A549 (cell line): ENCODE measurements at regions not wholly inside any gene's neighbourhood (a gene's known extent, or its start where the extent isn't known, plus 50 kb on each side); places are given as distances from the start of the nearest gene placed in this dataset.

Source experiments
- ATAC-seq, 2 experiments: fragments of 200-7000 bp in 1 of 2; fragments of >200 bp in 1 of 2; cut with Nextera tagmentation in 1 of 2; cut with Tn5 transposase in 1 of 2; 3 replicates each; pipeline versions ENCODE4 v1.8.0 to v1.9.1; 2018 to 2020; ENCODE audit warnings: mild to moderate bottlenecking in 1 of 2, moderate library complexity in 1 of 2
- CTCF ChIA-PET: fragments of 300-600 bp; sonication (Branson Sonifier 250); formaldehyde crosslinking; extraction: SDS; loops from one replicate; lab custom pipeline; 2021; ENCODE audit warnings: antibody characterized with exemption, inconsistent platforms; lab: Yijun Ruan, JAX
- POLR2A ChIA-PET: fragments of 350-600 bp; formaldehyde crosslinking; extraction: SDS; loops from one replicate; lab custom pipeline; 2021; ENCODE audit warnings: antibody characterized with exemption, inconsistent platforms; lab: Yijun Ruan, JAX
- DNase-seq, 2 experiments: peaks; one replicate each; pipeline versions ENCODE4 v3.0.0 to v3.0.0-alpha.2; 2011 to 2016; ENCODE audit warnings: low read depth in 1 of 2, low spot score in 1 of 2
- FAIRE-seq: peaks from 2 replicates; lab custom pipeline; 2011; peaks lifted over from hg19 to GRCh38; lab: Jason Lieb, UNC
- H3K27ac ChIP-seq, 2 experiments: fragments of >200 bp; sonication (Bioruptor Twin); formaldehyde crosslinking; 3 replicates each; pipeline ENCODE4 v1.5.1; 2016 to 2017
- H3K4me1 ChIP-seq: fragments of >200 bp; sonication (Bioruptor Twin); formaldehyde crosslinking; 3 replicates; pipeline ENCODE4 v1.6.1; 2016
- H3K4me2 ChIP-seq: fragments of >200 bp; sonication (Bioruptor Twin); formaldehyde crosslinking; 3 replicates; pipeline ENCODE4 v1.6.1; 2016
- H3K4me3 ChIP-seq: fragments of >200 bp; sonication (Bioruptor Twin); formaldehyde crosslinking; 3 replicates; pipeline ENCODE4 v1.5.1; 2016
- H3K9me3 ChIP-seq: fragments of >200 bp; sonication (Bioruptor Twin); formaldehyde crosslinking; 3 replicates; pipeline ENCODE4 v1.6.1; 2016
- BHLHE40 ChIP-seq: IDR thresholded peaks from 2 replicates; pipeline ENCODE4 v1.6.1; 2012; ENCODE audit warnings: low read depth, low read length, inconsistent platforms
- CEBPB ChIP-seq, 2 experiments: fragments of >200 bp in 1 of 2; sonication (Bioruptor Twin) in 1 of 2; formaldehyde crosslinking in 1 of 2; IDR thresholded peaks; 2 replicates each; pipeline ENCODE4 v1.6.1; 2012 to 2016
- CTCF ChIP-seq: fragments of >200 bp; sonication (Bioruptor Twin); formaldehyde crosslinking; IDR thresholded peaks from 3 replicates; pipeline ENCODE4 v1.5.1; 2016
- EHF ChIP-seq: fragments of 250-450 bp; sonication (Bioruptor Pico); IDR thresholded peaks from 2 replicates; pipeline ENCODE4 v1.5.0; 2020; ENCODE audit warnings: mild to moderate bottlenecking
- EHMT2 ChIP-seq: fragments of 200-600 bp; sonication (generic); IDR thresholded peaks from 2 replicates; pipeline ENCODE4 v1.6.1; 2016; ENCODE audit warnings: antibody characterized with exemption, low read depth, mild to moderate bottlenecking, moderate library complexity
- EP300 ChIP-seq, 2 experiments: fragments of >200 bp; sonication (Bioruptor Twin); formaldehyde crosslinking; IDR thresholded peaks; 2 replicates in 1 of 2; 3 replicates in 1 of 2; pipeline ENCODE4 v1.6.1; 2016 to 2017
- HEYL ChIP-seq: fragments of 250-450 bp; sonication (Bioruptor Pico); IDR thresholded peaks from 2 replicates; pipeline ENCODE4 v1.8.0; 2021; ENCODE audit warnings: mild to moderate bottlenecking, moderate library complexity
- HMGXB4 ChIP-seq: fragments of 250-450 bp; sonication (Bioruptor Pico); IDR thresholded peaks from 2 replicates; pipeline ENCODE4 v1.5.0; 2021; ENCODE audit warnings: mild to moderate bottlenecking, moderate library complexity, borderline replicate concordance
- HOXA7 ChIP-seq: fragments of 250-450 bp; sonication (Bioruptor Pico); IDR thresholded peaks from 2 replicates; pipeline ENCODE4 v1.5.0; 2020; ENCODE audit warnings: mild to moderate bottlenecking, moderate library complexity
- HOXB5 ChIP-seq: fragments of 250-450 bp; sonication (Bioruptor Pico); IDR thresholded peaks from 2 replicates; pipeline ENCODE4 v1.5.0; 2020; ENCODE audit warnings: mild to moderate bottlenecking, moderate library complexity
- JUNB ChIP-seq: fragments of >200 bp; sonication (Bioruptor Twin); formaldehyde crosslinking; IDR thresholded peaks from 2 replicates; pipeline ENCODE4 v1.6.1; 2016
- KDM1A ChIP-seq: fragments of 200-600 bp; sonication (generic); IDR thresholded peaks from 2 replicates; pipeline ENCODE4 v1.6.1; 2016; ENCODE audit warnings: low read depth, mild to moderate bottlenecking
- KDM5A ChIP-seq: fragments of 200-600 bp; sonication (generic); IDR thresholded peaks from 2 replicates; pipeline ENCODE4 v1.6.1; 2016; ENCODE audit warnings: antibody characterized with exemption, mild to moderate bottlenecking
- MYC ChIP-seq: IDR thresholded peaks from 2 replicates; pipeline ENCODE4 v1.6.1; 2012; ENCODE audit warnings: mild to moderate bottlenecking, inconsistent platforms, low read length, improper control_type of control experiment, borderline replicate concordance
- NFE2L2 ChIP-seq: fragments of 150-350 bp; conservative IDR thresholded peaks from 2 replicates; pipeline ENCODE4 v1.6.1; 2014; ENCODE audit warnings: low read length
- RAD21 ChIP-seq, 2 experiments: fragments of >200 bp in 1 of 2; sonication (Bioruptor Twin) in 1 of 2; formaldehyde crosslinking in 1 of 2; IDR thresholded peaks in 1 of 2; conservative IDR thresholded peaks in 1 of 2; 2 replicates in 1 of 2; 3 replicates in 1 of 2; pipeline ENCODE4 v1.6.1; 2012 to 2018; ENCODE audit warnings: inconsistent platforms in 1 of 2
- RARB ChIP-seq: fragments of 250-450 bp; sonication (Bioruptor Pico); IDR thresholded peaks from 2 replicates; pipeline ENCODE4 v1.8.0; 2021; ENCODE audit warnings: mild to moderate bottlenecking, moderate library complexity
- RFX5 ChIP-seq: fragments of 450-650 bp; IDR thresholded peaks from 2 replicates; pipeline ENCODE4 v1.7.1; 2014; ENCODE audit warnings: antibody characterized with exemption, mild to moderate bottlenecking, moderate library complexity
- SREBF2 ChIP-seq: fragments of 450-650 bp; IDR thresholded peaks from 2 replicates; pipeline ENCODE4 v1.6.1; 2014; ENCODE audit warnings: mild to moderate bottlenecking, moderate library complexity
- ZFP36 ChIP-seq: fragments of 450-650 bp; IDR thresholded peaks from 2 replicates; pipeline ENCODE4 v1.6.1; 2014; ENCODE audit warnings: borderline replicate concordance; ENCODE audit not compliant: partially characterized antibody
- ZNF302 ChIP-seq: fragments of 250-450 bp; sonication (Bioruptor Pico); IDR thresholded peaks from 2 replicates; pipeline ENCODE4 v1.9.0; 2021; ENCODE audit warnings: inconsistent platforms, mild to moderate bottlenecking, moderate library complexity
- whole genome bisulfite sequencing: methylation state at CpG from one replicate; pipeline ENCODE4 v1.1.6; 2017; ENCODE audit errors: missing lambda C conversion rate; 5-methylcytosine and 5-hydroxymethylcytosine counted together
- TF ChIP-seq, protein P1 (sequence below): fragments of 450-650 bp; IDR thresholded peaks from 2 replicates; pipeline ENCODE4 v1.6.1; 2014; ENCODE audit warnings: antibody characterized with exemption
- TF ChIP-seq, protein P2 (sequence below): fragments of >200 bp; sonication (Bioruptor Twin); formaldehyde crosslinking; IDR thresholded peaks from 2 replicates; pipeline ENCODE4 v1.6.1; 2016

DNA sequence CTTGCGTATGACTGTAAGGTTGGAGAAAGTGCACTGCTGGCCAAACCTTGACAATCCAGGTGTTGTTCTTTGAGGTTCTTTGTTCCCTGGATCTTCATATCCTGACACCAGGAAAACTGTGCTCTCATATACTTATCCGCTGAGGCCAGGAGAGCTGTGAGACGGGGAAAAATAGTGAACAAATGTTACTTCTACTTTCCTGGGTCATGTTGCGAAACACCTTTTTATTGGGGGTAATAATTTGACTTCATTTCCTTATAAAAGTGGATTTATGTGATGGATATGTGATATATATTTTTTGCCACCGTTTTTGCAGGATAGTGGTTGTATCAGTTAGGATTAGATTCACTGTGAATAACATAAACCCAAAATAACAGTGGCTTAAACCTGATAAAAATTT lies 336.1 kb downstream of the OSR1 start:
- no peak for ATAC-seq
- H3K4me2 ChIP-seq: no peak overlapping the region
- no peaks in the 10 kb centered on the region for H3K9me3 ChIP-seq
- ChIA-PET POLR2A (no interaction called here), CTCF (interaction anchor here (1.8 kb wide), 1 partner anchor 116 kb away, joined by 4 read pairs; no protein-coding TSS in a partner anchor)
- no peak for FAIRE-seq
- TF ChIP-seq RARB (CRISPR knock-in tag): no peak
- no peak for TF ChIP-seq EHF
- no peak for TF ChIP-seq MYC
- TF ChIP-seq CEBPB (IDR thresholded peaks at IDR 0.05): peak; percentile 50 to 66; a peak in 3 of 4 replicates
- 0 out of 3 replicates have a peak, but pooled peaks cover 4% of the 10 kb centered on the region for H3K4me1 ChIP-seq
- H3K27ac ChIP-seq: no peak overlapping the region
- WGBS: 75% methylated on average over 5 of the region's 5 CpGs
- no peak overlapping the region for H3K4me3 ChIP-seq
- DNase-seq: no peak

GRCh38 chr2:19021721-19022120 lies 336.7 kb downstream of the OSR1 start:
- Histone ChIP-seq H3K4me3 (no peak overlapping the region), H3K9me3 (no peaks in the 10 kb centered on the region), H3K4me1 (0 out of 3 replicates have a peak, but pooled peaks cover 4% of the 10 kb centered on the region), H3K4me2 (no peak overlapping the region), H3K27ac (no peak overlapping the region)
- ChIA-PET CTCF (interaction anchor here (0.8 to 1.8 kb wide), 3 partner anchors 10 to 117 kb away, joined by 3 to 6 read pairs (median 4); no protein-coding TSS in a partner anchor), POLR2A (no interaction called here)
- no peak for TF ChIP-seq ZFP36
- no peak for TF ChIP-seq BHLHE40
- no peak for TF ChIP-seq NFE2L2
- TF ChIP-seq, protein P1, sequence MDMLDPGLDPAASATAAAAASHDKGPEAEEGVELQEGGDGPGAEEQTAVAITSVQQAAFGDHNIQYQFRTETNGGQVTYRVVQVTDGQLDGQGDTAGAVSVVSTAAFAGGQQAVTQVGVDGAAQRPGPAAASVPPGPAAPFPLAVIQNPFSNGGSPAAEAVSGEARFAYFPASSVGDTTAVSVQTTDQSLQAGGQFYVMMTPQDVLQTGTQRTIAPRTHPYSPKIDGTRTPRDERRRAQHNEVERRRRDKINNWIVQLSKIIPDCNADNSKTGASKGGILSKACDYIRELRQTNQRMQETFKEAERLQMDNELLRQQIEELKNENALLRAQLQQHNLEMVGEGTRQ: no peak
- 95% methylated on average over 5 of the region's 5 CpGs for WGBS
- DNase-seq (no peak), FAIRE-seq (no peak), ATAC-seq (0 out of 6 replicates have a peak, but pooled peaks of 1 of the 2 experiments have one; percentile 47)

GRCh38 chr2:19021100-19021476 lies 337.3 kb downstream of the OSR1 start:
- peak; percentile 10 to 25 for DNase-seq
- TF ChIP-seq EHMT2: no peak
- no peak for TF ChIP-seq CTCF
- no peak for TF ChIP-seq BHLHE40
- TF ChIP-seq RFX5: no peak
- TF ChIP-seq HEYL (CRISPR knock-in tag): no peak
- no peak for TF ChIP-seq KDM1A
- no peak for TF ChIP-seq KDM5A
- no peak for TF ChIP-seq ZNF302
- TF ChIP-seq HOXA7 (CRISPR knock-in tag): no peak
- TF ChIP-seq EP300 (IDR thresholded peaks at IDR 0.05): no peak
- TF ChIP-seq HMGXB4 (CRISPR knock-in tag): no peak
- no peak for TF ChIP-seq RAD21 (conservative IDR thresholded peaks at IDR 0.05 in 1 of 2, IDR thresholded peaks at IDR 0.05 in 1 of 2)
- no peak for TF ChIP-seq NFE2L2
- TF ChIP-seq HOXB5 (CRISPR knock-in tag): no peak
- TF ChIP-seq JUNB: no peak
- TF ChIP-seq EHF: no peak
- TF ChIP-seq, protein P2, sequence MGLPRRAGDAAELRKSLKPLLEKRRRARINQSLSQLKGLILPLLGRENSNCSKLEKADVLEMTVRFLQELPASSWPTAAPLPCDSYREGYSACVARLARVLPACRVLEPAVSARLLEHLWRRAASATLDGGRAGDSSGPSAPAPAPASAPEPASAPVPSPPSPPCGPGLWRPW: no peak
- TF ChIP-seq SREBF2: no peak
- no peak for TF ChIP-seq ZFP36
- TF ChIP-seq, all 56 proteins: peak for 0
- Histone ChIP-seq H3K4me1 (0 out of 3 replicates have a peak, but pooled peaks cover 4% of the 10 kb centered on the region), H3K27ac (no peak overlapping the region), H3K4me3 (no peak overlapping the region), H3K4me2 (peak overlapping the region; percentile 29), H3K9me3 (no peaks in the 10 kb centered on the region)
- ChIA-PET POLR2A (no interaction called here), CTCF (interaction anchor here (1.7 to 1.8 kb wide), 2 partner anchors 10 to 118 kb away, joined by 4 to 6 read pairs; no protein-coding TSS in a partner anchor)
- ATAC-seq (peak in 1 of 2 experiments; percentile 66; a peak in 3 of 6 replicates), FAIRE-seq (peak; percentile 87)
- 43% methylated on average over 4 of the region's 4 CpGs for WGBS
